NCI-H1417 treated with DMSO at 0.1 percent for 48 hours (cell line): ENCODE measurements at regions not wholly inside any gene's neighbourhood (a gene's known extent, or its start where the extent isn't known, plus 50 kb on each side); places are given as distances from the start of the nearest gene placed in this dataset.

Experiments used
- DNase-seq: peaks from one replicate; lab custom pipeline; 2025; lab: John Stamatoyannopoulos, UW

DNA sequence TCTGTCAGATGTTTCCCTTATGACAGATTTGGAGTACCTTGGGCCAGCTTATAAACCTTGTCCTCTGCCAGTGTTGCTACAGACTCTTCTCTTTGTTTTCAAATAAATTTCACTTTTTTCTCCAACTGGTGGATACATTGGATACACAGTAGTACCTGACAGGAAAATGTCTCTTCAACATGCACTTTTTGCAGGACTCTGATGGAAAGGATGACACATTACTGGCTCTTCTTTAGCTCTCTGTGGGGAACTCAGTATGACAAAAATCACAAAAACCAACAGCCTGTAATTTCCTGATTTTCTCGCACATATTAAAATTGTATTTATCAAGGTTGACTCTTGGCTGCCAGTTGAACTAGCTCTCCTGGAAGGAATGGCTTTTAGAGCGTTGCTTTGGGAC, 61.3 kb upstream of the GIMD1 start:
- no peak for DNase-seq

DNA sequence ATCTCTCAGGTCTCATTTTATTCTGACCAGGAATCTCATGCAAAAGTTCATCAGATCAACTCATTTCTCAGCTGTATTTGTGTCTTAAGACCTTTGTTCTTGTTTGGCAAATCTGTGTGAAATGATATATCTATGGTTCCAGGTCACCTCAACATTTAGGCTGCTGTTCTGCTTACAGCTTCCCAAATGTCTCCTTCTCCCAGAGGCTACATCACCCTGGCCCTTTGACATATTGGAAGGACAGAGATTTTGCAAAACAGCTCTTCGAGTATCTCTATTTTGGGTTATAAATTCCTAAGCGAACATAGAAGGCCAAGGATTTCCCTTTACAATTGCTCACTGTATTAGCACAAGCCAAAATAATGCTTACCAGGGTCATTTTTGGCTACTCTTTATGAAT, 57.5 kb upstream of the GIMD1 start:
- DNase-seq: no peak

GRCh38 chr4:106425576-106425975, 57.0 kb upstream of the GIMD1 start:
- no peak for DNase-seq

DNA sequence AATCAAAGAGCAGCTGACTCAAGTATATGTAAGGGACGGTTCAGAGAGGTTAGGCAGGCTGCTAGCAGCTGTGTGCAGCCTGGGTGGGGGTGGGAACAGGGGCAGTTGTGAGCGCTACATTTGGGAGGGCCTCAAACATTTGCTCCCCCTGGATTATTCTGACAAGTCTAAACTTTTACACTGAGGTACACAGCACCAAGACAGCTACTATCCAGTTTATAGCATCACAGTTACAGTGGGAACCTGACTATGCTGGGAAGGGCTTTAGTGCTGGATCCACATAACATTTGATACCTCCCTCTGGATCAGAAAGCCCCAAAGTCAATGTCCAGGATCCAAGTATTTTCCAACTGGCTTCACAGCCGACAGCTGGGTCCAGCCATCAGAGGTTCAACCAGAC, 55.8 kb upstream of the GIMD1 start:
- DNase-seq: no peak

DNA sequence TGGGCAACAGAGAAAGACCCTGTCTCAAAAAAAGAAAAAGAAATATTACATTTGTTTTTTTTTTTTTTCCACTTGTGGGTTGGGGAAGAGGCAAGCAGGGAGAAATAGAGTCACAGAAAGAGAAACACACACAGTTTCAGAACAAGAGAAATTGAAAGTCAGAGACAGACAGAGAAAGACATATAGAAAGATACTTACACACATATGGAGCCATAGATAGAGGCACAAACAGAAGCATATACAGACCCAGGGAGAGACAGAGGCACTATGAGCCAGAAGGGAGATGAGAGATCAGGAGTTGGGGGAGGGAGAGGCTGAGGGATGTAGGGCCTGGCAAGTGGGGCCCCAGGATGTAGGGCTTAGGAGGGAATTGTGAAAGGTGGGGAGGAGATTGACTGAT, 55.2 kb upstream of the GIMD1 start:
- no peak for DNase-seq

- no peak for DNase-seq
Observed at GRCh38 chr4:106422766-106423165, 54.2 kb upstream of the GIMD1 start.

GRCh38 chr4:106421441-106422296, 53.1 kb upstream of the GIMD1 start:
- DNase-seq: no peak

GRCh38 chr4:106418444-106418843, 49.9 kb upstream of the GIMD1 start:
- DNase-seq: no peak
